ENCODE measurements at regions not wholly inside any gene's neighbourhood (a gene's known extent, or its start where the extent isn't known, plus 50 kb on each side); places are given as distances from the start of the nearest gene placed in this dataset.

GRCh38 chr14:56949828-56950227 lies 139.5 kb upstream of the OTX2 start:
- DNase-seq (ENCODE audit: low spot score) = no peak
- no TSS peak for BruUV-seq (replicated peaks)
- Histone ChIP-seq H2AFZ (ENCODE audit: low read length) (no peak overlapping the region), H4K20me1 (ENCODE audit: insufficient read depth, low read length) (no peaks in the 10 kb centered on the region), H3K4me2 (ENCODE audit: low read depth, low read length) (no peak overlapping the region), H3K4me3 (replicated peaks in 1 of 3; ENCODE audit: insufficient read depth in 1 of 3, low read depth in 2 of 3, low read length in 3 of 3) (no peak overlapping the region), H3K4me1 (ENCODE audit: insufficient read depth, low read length) (no peaks in the 10 kb centered on the region), H3K27me3 (ENCODE audit: control insufficient read depth in 1 of 2, insufficient read depth in 2 of 2, low read length in 2 of 2) (no peaks in the 10 kb centered on the region), H3K79me2 (ENCODE audit: insufficient read depth, low read length) (no peaks in the 10 kb centered on the region), H3K9ac (ENCODE audit: insufficient read depth, low read depth, low read length) (no peak overlapping the region), H3K27ac (ENCODE audit: extremely low read length, insufficient read depth, low read length) (no peak overlapping the region), H3K9me3 (ENCODE audit: low read length) (no peaks in the 10 kb centered on the region), H3K36me3 (replicated peaks in 1 of 2; ENCODE audit: control insufficient read depth in 1 of 2, insufficient read depth in 2 of 2, low read length in 2 of 2) (no peaks in the 10 kb centered on the region)
- ATAC-seq = no peak
- ChIA-PET POLR2A (no interaction called here), CTCF (ENCODE audit: low intra/inter-chr PET ratio, low total read pairs) (no interaction called here)
- TF ChIP-seq TBP (CRISPR knock-in tag; IDR thresholded peaks at IDR 0.05) = no peak
- TF ChIP-seq ZKSCAN1 (IDR thresholded peaks at IDR 0.05; ENCODE audit: low read length) = no peak
- no peak for TF ChIP-seq PPARG (CRISPR knock-in tag; conservative IDR thresholded peaks at IDR 0.05)
- TF ChIP-seq ZNF543 (CRISPR knock-in tag; IDR thresholded peaks at IDR 0.05) = no peak
- TF ChIP-seq ZNF160 (CRISPR knock-in tag; IDR thresholded peaks at IDR 0.05) = no peak
- TF ChIP-seq NAIF1 (CRISPR knock-in tag; IDR thresholded peaks at IDR 0.05; ENCODE audit: borderline replicate concordance) = no peak
- TF ChIP-seq FOXM1 (CRISPR knock-in tag; IDR thresholded peaks at IDR 0.05) = no peak
- TF ChIP-seq DNMT3B (CRISPR knock-in tag; conservative IDR thresholded peaks at IDR 0.05) = no peak
- no peak for TF ChIP-seq TCF12 (IDR thresholded peaks at IDR 0.05)
- TF ChIP-seq TCF12 (CRISPR knock-in tag; IDR thresholded peaks at IDR 0.05) = no peak
- no peak for TF ChIP-seq ZNF747 (CRISPR knock-in tag; IDR thresholded peaks at IDR 0.05; ENCODE audit: borderline replicate concordance)
- TF ChIP-seq THAP9 (CRISPR knock-in tag; IDR thresholded peaks at IDR 0.05; ENCODE audit: borderline replicate concordance) = no peak
- no peak for TF ChIP-seq ZNF441 (CRISPR knock-in tag; IDR thresholded peaks at IDR 0.05; ENCODE audit: borderline replicate concordance)
- no peak for TF ChIP-seq ZNF792 (CRISPR knock-in tag; IDR thresholded peaks at IDR 0.05)
- no peak for TF ChIP-seq ZNF510 (CRISPR knock-in tag; IDR thresholded peaks at IDR 0.05; ENCODE audit: low read depth)
- TF ChIP-seq ZNF484 (CRISPR knock-in tag; IDR thresholded peaks at IDR 0.05; ENCODE audit: borderline replicate concordance, low read depth) = no peak
- TF ChIP-seq KLF15 (CRISPR knock-in tag; IDR thresholded peaks at IDR 0.05; ENCODE audit: borderline replicate concordance) = no peak
- no peak for TF ChIP-seq SPEN (CRISPR knock-in tag; IDR thresholded peaks at IDR 0.05; ENCODE audit: low read depth)
- 2% methylated on average over 2 of the region's 2 CpGs for WGBS (ENCODE audit: low lambda C conversion rate)
- no peak for FAIRE-seq
- intact Hi-C loops (cut with micrococcal nuclease; ENCODE audit: unreplicated experiment) (no loop called here), in situ Hi-C loops (cut with HindIII; ENCODE audit: extremely low pct_ligation_motif_present, low pct_unique_long_range_greater_than_20kb) (no loop called here)

All from HepG2 (cell line).